Endodermal cell (in vitro differentiated cells): ENCODE measurements at regions not wholly inside any gene's neighbourhood (a gene's known extent, or its start where the extent isn't known, plus 50 kb on each side); places are given as distances from the start of the nearest gene placed in this dataset.

Experiments
- DNase-seq: peaks from one replicate; pipeline ENCODE4 v3.0.0-alpha.2; 2017
- H3K27ac ChIP-seq: 2 replicates; pipeline ENCODE4 v1.5.1; 2013; ENCODE audit warnings: mild to moderate bottlenecking, low read depth, low read length, moderate library complexity
- H3K27me3 ChIP-seq: 2 replicates; pipeline ENCODE4 v1.6.1; 2013; ENCODE audit warnings: mild to moderate bottlenecking, low read length, moderate library complexity; ENCODE audit not compliant: insufficient read depth, control insufficient read depth, poor library complexity, severe bottlenecking
- H3K36me3 ChIP-seq: 2 replicates; pipeline ENCODE4 v1.7.0; 2013; ENCODE audit warnings: mild to moderate bottlenecking, low read length, moderate library complexity; ENCODE audit not compliant: control insufficient read depth, insufficient read depth
- H3K4me1 ChIP-seq: one replicate; pipeline ENCODE4 v1.7.0; 2013; ENCODE audit warnings: low read length; ENCODE audit not compliant: control insufficient read depth, insufficient read depth
- H3K4me3 ChIP-seq: 2 replicates; pipeline ENCODE4 v1.5.1; 2013; ENCODE audit warnings: mild to moderate bottlenecking, low read length, moderate library complexity
- H3K9ac ChIP-seq: 2 replicates; pipeline ENCODE4 v1.6.1; 2013; ENCODE audit warnings: mild to moderate bottlenecking, low read length, moderate library complexity; ENCODE audit not compliant: poor library complexity, severe bottlenecking; ENCODE audit errors: extremely low read depth
- H3K9me3 ChIP-seq: 2 replicates; pipeline ENCODE4 v1.6.1; 2013; ENCODE audit warnings: mild to moderate bottlenecking, low read length, moderate library complexity; ENCODE audit not compliant: control insufficient read depth
- H3K27ac Mint-ChIP-seq: 2 replicates; pipeline ENCODE4 v1.8.0; 2020; ENCODE audit warnings: mixed read lengths
- H3K27me3 Mint-ChIP-seq: 2 replicates; pipeline ENCODE4 v1.8.0; 2021; ENCODE audit warnings: mild to moderate bottlenecking, mixed read lengths; ENCODE audit not compliant: insufficient read depth
- H3K36me3 Mint-ChIP-seq: 2 replicates; pipeline ENCODE4 v1.8.0; 2020; ENCODE audit warnings: low read depth, mixed read lengths
- H3K4me1 Mint-ChIP-seq: 2 replicates; pipeline ENCODE4 v1.8.0; 2020; ENCODE audit warnings: mixed read lengths
- H3K4me3 Mint-ChIP-seq: 2 replicates; pipeline ENCODE4 v1.8.0; 2020; ENCODE audit warnings: mild to moderate bottlenecking, moderate library complexity, mixed read lengths
- H3K9me3 Mint-ChIP-seq: 2 replicates; pipeline ENCODE4 v1.8.0; 2020; ENCODE audit warnings: mild to moderate bottlenecking, mixed read lengths
- CTCF ChIP-seq: fragments of 200-600 bp; sonication (generic); conservative IDR thresholded peaks from 2 replicates; pipeline ENCODE4 v1.5.0; 2021; ENCODE audit warnings: antibody characterized with exemption, mild to moderate bottlenecking
- WGBS, 2 experiments: methylation state at CpG; one replicate each; pipeline versions ENCODE4 v1.1.5 to v1.1.7; 2013; ENCODE audit warnings: missing lambda C conversion rate in 2 of 2, mixed read lengths in 1 of 2; ENCODE audit not compliant: insufficient coverage in 1 of 2, insufficient read length in 1 of 2; 5-methylcytosine and 5-hydroxymethylcytosine counted together

GRCh38 chr11:134893810-134894685 lies 482.0 kb upstream of the B3GAT1 start:
- no peak for DNase-seq
- 89 to 95% methylated on average over 4 to 11 of the region's 13 CpGs for WGBS, 2 experiments
- H3K4me3 ChIP-seq, result no peak overlapping the region
- Mint-ChIP-seq H3K27me3 (peaks cover 2% of the 10 kb centered on the region), H3K27ac (no peak overlapping the region), H3K36me3 (no peaks in the 10 kb centered on the region), H3K4me1 (no peaks in the 10 kb centered on the region), H3K9me3 (peaks cover 17% of the 10 kb centered on the region), H3K4me3 (no peak overlapping the region)
- H3K27me3 ChIP-seq, result no peaks in the 10 kb centered on the region
- H3K9ac ChIP-seq, result no peak overlapping the region
- H3K36me3 ChIP-seq, result no peaks in the 10 kb centered on the region
- H3K9me3 ChIP-seq, result no peaks in the 10 kb centered on the region
- no peak for TF ChIP-seq CTCF
- H3K27ac ChIP-seq, result no peak overlapping the region
- no peaks in the 10 kb centered on the region for H3K4me1 ChIP-seq

GRCh38 chr11:134890446-134890845 lies 478.4 kb upstream of the B3GAT1 start:
- peaks cover 17% of the 10 kb centered on the region for H3K9me3 Mint-ChIP-seq
- Histone ChIP-seq H3K27ac (no peak overlapping the region), H3K36me3 (no peaks in the 10 kb centered on the region), H3K9me3 (no peaks in the 10 kb centered on the region), H3K27me3 (peaks cover 5% of the 10 kb centered on the region), H3K9ac (no peak overlapping the region), H3K4me1 (no peaks in the 10 kb centered on the region), H3K4me3 (no peak overlapping the region)
- no peak overlapping the region for H3K27ac Mint-ChIP-seq
- peaks cover 16% of the 10 kb centered on the region for H3K27me3 Mint-ChIP-seq
- H3K36me3 Mint-ChIP-seq, result no peaks in the 10 kb centered on the region
- no peaks in the 10 kb centered on the region for H3K4me1 Mint-ChIP-seq
- H3K4me3 Mint-ChIP-seq, result no peak overlapping the region
- no peak for DNase-seq
- 90% methylated on average over 5 of the region's 5 CpGs; no CpG with 5 or more reads in 1 of the 2 experiments for WGBS, 2 experiments
- no peak for TF ChIP-seq CTCF

GRCh38 chr11:134889832-134890231 lies 477.8 kb upstream of the B3GAT1 start:
- no peaks in the 10 kb centered on the region for H3K36me3 Mint-ChIP-seq
- no peak for TF ChIP-seq CTCF
- H3K9ac ChIP-seq, result no peak overlapping the region
- no peaks in the 10 kb centered on the region for H3K4me1 Mint-ChIP-seq
- no peaks in the 10 kb centered on the region for H3K36me3 ChIP-seq
- no peak overlapping the region for H3K4me3 Mint-ChIP-seq
- WGBS, 2 experiments, result 88 to 97% methylated on average over 3 to 6 of the region's 6 CpGs
- peaks cover 16% of the 10 kb centered on the region for H3K27me3 Mint-ChIP-seq
- H3K4me3 ChIP-seq, result no peak overlapping the region
- no peak for DNase-seq
- H3K9me3 ChIP-seq, result no peaks in the 10 kb centered on the region
- peaks cover 5% of the 10 kb centered on the region for H3K27me3 ChIP-seq
- no peak overlapping the region for H3K27ac Mint-ChIP-seq
- no peaks in the 10 kb centered on the region for H3K4me1 ChIP-seq
- H3K9me3 Mint-ChIP-seq, result peaks cover 17% of the 10 kb centered on the region
- no peak overlapping the region for H3K27ac ChIP-seq
